GM19324 (cell line): ENCODE measurements at regions not wholly inside any gene's neighbourhood (a gene's known extent, or its start where the extent isn't known, plus 50 kb on each side); places are given as distances from the start of the nearest gene placed in this dataset.
"Not testable (repeated sequence)": the region's sequence is repeated elsewhere in the genome, so short reads cannot be mapped to it uniquely, and the experiment has no call there.

Experiments
- ATAC-seq: cut with Tn5 transposase; IDR thresholded peaks from one replicate; pipeline ENCODE4 v1.9.1; 2021; ENCODE audit warnings: mild to moderate bottlenecking, moderate library complexity; ENCODE audit not compliant: unreplicated experiment, low FRiP score

DNA sequence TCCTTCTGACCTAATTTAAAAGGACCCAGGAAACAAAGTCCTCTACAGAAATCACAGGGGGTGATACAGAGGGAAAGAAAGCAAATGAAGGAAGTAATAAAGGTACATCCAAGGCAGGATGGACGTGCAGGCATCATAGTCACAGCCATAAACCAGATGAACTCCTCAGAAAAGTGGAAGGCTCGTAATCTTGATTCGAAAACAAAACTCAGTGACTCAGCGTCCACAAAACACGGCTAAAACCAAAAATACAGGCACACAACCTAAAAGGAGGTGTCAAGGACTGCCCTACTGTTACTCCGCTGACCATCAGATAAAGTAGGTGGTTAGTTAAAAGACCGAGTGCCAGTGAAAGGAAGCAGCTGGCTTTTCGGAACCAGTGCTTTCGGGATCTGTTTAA is 81.5 kb downstream of the TRIM69 start:
- not testable (repeated sequence) for ATAC-seq

DNA sequence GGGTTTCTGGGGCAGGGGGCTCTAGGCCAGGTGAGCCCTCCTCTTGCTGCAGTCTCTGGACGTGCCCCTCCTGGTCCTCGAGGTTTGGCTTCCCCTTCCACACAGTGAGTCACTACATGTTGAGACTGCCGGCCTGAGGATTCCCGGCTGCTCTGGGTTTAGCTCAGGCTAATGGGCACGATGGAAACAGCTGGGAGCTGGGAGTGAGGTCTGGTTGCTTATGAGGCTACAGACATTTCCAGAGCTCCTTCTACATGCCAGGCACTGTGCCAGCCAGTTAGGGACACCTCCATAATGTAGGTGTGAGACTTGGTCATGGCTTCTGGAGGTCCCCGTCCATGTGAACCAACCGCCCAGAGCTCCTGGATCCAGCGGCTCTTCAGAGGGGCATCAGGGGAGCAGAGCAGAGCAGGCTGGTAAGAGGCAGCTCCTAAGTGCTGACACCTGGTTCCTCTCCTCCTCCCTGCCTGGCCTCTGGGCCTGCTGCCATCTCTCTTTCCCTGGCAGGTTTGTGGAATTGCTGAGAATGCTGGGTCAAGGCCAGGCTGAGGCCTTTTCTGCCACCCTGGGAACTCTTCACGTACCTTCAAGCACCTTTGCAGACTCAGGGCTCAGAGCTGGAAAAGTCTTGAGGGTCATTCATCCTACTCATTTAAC is 83.1 kb downstream of the TRIM69 start:
- ATAC-seq = not testable (repeated sequence)

DNA sequence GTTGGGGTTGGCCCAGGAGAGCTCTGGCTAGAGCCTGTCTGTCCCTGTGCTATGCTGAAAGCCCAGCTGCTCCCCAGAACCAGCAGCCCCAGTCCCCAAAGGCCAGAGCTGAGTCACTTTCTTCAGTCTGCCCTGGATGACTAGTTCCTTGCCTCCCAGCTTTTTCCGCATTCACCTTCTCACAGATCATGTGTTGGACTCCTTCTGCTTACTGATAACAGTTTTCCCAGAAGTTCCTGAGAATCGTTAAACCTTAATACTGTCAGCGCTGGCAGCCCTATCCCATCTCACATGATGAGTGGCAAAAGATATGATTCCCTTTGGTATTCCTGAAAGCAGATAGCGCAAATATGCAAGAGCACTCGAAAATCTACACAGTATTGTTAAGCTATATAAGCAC is 84.2 kb downstream of the TRIM69 start:
- ATAC-seq = not testable (repeated sequence)

DNA sequence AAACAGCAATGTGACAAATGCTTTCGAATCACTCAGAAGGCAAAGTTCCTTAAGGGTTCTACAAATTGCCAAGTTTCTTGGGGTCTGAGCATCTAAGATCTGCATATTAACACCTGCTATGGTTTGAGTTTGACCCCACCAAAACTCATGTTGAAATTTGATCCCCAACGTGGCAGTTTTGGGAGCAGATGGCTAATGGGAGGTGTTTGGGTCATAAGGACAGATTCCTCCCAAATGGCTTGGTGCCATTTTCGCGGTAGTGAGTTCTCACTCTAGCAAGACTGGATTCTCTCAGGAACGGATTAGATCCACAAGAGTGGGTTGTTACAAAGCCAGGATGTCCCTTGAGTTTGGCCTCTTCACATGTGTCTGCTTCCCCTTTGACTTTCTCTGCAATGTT is 84.6 kb downstream of the TRIM69 start:
- not testable (repeated sequence) for ATAC-seq

DNA sequence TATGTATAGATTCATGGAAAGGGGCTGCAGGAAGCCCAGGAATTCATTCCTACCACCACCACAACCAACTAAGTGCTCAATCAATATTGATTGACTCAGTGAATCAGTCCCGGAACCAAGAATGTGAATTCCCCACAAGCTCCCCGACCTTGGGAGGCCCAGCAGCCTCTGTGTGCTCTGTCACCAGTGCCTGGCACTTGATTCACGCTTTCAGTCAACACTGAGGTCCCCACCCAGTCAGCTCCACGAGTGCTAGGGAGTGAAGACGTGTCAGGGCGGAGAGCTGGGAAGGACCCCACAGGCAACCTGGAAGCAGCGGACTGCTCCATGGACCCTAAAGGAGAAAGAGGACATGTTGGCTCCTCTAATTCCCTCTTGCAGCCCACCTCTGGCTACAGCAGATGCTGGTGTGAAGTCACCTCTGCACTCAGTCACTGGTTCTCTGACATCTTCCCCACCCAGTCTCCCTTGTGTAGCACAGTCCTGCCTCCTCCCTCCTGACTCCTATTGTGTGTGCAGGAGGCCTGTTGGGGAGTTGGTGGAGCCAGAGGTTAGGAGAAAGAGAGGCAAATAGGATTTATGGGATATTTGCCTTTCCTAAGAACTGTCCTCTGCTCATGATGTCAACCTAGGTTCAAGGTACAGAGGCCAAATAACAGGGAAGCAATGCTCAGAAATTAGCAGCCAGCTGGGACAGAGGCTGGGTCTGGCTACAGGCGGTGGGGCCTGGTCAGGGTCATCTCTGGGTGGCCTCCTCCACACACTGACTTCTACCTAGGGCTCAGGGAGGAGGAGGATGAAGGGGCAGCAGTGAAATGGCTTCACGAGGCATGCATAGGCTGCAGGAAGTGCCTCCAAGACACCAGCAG is 88.2 kb downstream of the TRIM69 start:
- ATAC-seq = not testable (repeated sequence)

DNA sequence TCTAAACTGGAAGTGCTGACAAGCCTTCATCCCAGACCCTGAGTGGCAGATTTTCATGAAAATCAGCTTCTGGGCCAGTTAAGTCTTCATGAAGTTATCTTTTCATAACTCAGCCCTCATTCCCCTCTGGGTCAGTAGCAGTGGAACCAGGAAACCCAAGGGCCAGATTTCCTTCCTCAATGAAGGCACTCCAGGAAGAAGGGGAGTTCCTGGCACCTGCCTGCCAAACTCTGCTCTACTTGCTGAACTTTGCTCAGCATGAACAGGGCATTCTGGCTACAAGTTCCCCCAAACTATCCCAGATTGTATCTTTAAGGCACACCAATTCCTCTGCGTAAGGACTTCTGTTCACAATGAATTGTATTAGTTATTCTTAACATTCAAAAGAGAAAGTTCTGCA is 90.3 kb downstream of the TRIM69 start:
- not testable (repeated sequence) for ATAC-seq

DNA sequence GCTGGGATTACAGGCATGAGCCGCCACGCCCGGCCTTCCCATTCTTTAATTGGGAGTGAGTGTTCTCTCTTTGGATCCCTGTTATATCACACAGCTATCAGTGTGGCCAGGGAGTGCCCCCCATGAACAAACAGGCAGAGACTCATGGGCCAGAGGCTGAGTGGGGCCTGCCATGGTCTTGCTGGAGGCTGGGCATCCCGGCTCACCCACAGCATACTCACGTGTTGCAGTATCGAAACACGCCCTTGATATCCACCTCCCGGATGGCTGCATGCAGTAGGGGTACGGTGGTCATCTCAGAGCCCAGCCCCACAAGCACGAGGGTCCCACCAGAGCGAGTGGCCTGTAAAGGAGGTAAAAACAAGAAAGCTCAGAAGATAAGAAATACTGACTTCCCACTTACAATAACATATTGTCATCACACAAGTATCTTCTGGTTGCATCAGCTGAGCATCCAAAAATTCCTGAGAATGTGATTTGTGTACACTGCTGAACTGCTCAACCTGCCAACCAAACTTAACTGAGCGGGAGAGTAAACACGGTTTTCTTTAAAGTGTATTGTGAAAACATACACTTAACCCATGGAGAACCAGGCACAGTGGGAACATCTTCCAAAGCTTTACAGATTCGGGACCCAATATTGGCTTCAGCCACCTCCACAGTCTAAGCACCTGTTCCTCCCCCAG is 92.0 kb downstream of the TRIM69 start:
- not testable (repeated sequence) for ATAC-seq

DNA sequence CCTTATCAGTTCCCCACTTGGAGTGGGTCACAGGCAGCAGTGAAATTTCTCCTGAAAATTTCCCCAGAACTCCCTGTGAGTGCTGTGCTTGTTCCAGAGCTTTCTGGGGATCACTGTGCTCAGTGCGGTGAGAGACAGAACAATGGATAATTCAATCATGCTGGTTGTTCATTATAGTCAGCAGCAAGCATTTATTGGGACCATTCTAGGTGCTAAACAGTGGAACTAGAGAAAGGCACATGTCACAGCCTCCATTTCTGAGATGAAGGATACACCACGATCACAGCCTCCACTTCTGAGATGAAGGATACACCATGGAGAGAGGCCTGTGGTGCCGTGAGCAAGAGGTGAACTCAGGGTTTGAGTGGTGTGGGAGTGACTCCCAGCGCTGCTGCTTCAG is 92.8 kb downstream of the TRIM69 start:
- not testable (repeated sequence) for ATAC-seq

DNA sequence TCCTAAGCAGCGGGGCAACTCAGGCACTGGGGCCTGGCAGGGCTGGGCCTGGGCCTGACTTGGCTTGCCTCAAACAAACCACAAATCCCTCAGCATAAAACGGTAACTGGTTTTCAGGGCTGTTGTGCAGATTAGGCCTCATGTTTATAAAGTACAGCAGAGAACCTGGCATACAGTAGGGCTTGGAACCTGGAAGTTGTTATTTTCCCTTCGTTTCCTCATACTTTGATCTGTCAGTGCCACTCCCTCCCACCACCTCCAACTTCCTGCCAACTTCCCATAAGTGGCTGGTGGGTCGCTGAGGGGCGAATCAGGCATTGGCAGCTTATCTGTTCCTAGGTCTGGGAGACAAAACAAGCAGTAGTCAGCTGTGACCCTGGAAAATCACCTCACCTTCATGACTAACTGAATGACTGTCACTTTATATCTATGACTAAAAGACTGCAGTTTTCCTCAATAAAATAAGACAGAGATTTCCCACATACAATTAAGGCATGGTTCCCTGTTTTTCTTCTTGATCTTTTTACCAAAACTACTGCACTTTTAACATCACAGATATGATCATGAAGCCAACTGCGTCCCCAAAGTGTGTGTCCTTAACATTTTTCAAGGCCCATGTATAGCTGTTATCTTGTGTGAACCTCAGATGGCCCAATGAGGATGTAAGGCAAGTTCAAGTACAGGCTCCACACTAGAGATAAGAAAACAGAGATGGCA is 94.5 kb downstream of the TRIM69 start:
- not testable (repeated sequence) for ATAC-seq

DNA sequence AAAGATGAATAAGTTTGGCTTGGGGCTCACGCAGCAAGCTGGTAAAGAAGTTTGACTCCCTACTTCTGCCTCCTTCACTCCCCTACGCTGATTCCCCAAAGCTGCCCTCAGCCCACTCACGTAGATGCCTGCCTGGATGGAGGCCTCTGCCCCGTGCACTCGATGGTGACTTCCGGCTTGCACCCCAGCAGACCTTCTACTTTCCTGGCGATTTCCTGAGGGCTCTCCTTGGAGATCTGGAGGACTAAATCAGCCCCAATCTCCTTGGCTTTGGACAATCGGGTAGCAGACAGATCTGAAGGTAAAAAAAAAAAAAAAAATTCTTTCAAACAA is 95.0 kb downstream of the TRIM69 start:
- not testable (repeated sequence) for ATAC-seq

DNA sequence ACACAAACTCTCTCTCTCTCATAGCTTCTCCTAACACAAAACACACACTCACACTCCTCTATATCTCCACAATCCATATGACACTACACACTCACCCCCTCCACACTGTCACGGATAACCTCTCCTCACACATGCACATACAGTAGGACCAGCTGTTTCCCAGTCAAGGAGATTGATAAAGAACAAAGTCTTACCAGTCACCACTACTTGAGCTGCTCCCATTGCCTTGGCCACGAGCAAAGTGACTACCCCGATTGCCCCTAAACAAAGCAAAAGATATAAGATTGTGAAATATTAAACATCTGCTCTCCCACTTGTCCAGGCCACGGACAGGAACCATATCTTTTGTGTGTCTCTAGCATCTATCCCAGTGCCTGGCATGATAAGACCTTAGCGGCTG is 95.8 kb downstream of the TRIM69 start:
- not testable (repeated sequence) for ATAC-seq

DNA sequence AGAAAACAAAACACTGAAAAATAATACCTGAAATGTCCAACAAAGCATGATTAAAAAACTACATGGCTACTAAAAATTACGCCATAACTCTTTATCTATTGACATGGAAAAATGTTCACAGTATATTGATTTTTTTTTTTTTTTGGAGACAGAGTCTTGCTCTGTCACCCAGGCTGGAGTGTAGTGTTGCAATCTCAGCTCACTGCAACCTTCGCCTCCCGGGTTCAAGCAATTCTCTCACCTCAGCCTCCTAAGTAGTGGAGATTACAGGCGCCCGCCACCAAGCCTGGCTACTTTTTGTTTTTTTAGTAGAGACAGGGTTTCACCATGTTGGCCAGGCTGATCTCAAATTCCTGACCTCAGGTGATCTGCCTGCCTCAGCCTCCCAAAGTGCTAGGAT is 96.8 kb downstream of the TRIM69 start:
- ATAC-seq = not testable (repeated sequence)

DNA sequence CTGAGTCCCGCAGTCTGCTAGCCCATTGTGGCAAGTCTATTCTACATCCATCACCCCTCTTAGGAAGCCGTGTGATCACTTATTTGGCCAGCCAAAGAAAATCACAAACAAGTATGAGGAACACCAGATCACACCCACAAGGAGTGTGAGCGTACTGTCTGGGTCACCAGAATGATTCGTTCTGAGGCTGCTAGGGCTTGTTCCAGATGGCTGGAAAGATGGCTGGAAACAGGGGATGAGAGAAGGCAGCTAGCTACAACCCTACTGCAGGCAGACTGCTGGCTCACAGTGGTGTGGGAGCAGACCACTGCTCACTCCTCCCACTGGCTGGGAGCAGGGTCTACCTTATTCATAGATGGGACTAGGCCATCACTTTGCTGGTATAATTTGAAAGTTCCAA is 97.4 kb downstream of the TRIM69 start:
- ATAC-seq = not testable (repeated sequence)

DNA sequence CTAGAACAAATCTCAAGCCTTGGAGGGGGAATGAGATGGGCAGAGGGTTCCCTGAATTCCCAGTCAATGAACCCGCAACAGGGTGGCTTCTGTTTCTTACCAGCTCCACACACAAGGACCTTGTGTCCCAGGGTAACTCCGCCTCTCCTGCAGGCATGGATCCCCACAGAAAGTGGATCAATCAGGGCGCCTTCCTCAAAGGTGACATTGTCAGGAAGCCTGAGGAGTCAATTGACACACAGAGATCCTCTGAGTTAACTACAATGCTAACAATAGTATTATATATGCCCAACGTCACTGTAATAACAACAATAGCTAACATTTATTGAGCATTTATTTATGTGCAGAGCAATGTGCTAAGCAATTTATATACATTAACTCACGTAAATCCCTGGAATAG is 98.8 kb downstream of the TRIM69 start:
- ATAC-seq = not testable (repeated sequence)

DNA sequence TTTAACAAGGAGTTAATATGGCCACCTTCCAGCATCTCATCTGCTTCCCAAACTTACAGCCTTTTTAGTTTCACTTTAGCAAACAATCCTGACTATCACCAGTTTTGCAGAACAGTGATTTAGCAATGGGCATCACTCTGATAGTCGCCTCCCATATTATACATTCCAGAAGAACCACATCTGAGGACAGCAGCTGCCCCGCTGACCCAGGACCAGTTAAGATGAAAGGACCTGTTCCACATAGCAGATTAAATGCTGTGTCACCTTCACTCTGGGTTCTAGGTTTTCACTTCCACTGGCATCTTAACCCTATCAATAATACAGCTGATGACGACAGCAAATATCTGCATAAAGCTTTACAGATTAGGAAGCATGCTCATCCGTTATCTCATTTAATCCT is 99.8 kb downstream of the TRIM69 start:
- no peak for ATAC-seq

DNA sequence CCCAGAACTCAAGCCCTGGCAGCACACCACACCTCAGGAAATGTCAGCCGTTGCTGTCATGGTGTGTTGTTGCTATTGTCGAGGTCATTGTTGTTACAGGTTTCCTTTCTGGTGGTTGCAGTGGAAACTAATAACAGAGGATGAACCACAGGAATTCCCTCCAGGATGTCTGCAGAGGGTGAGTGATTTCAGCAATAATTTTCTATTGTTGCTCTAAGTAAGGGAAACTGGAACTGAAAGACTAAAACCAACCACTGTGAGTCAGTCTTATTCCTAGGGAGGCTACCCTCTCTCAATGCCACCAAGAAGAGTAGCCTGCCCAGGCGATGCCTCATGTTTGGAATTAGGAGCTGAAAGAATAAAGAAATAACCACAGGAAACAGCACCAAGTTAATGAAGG is 102.6 kb downstream of the TRIM69 start:
- not testable (repeated sequence) for ATAC-seq

DNA sequence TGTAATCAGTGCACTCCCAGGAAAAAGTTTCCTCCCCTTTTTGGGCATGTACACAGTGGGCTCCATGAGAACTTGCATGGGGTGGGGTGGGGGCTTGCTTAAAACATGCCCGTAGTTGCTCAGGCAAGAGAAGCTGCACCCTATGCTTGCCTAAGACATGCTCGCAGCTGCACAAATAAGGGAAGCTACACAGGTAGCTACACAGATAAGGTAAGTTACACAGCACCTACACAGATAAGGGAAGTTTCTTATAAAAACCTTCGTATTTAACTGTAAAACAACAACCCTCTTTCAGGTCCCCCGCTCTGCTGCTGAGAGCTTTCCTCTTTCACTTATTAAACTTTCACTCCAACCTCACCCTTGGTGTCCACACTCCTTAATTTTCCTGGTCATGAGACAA is 105.4 kb downstream of the TRIM69 start:
- not testable (repeated sequence) for ATAC-seq

DNA sequence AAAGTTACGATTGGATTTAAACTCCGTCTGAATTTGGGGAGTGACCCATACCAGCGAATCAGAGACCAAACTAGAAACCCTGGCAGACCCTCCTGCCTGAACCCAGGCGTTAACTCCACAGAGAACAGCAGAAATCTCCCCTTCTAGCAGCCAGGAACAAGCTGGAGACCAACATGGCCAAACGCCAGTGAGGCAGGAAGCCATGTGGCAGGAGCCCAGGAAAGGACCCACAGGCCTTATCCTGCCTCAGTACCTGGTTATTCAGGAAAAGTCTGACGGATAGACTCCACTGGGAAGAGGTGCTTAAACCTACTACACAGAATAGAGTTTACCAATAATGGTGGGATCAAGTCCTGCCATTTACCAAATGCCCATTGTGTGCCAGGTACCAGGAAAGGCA is 106.6 kb downstream of the TRIM69 start:
- ATAC-seq = not testable (repeated sequence)

DNA sequence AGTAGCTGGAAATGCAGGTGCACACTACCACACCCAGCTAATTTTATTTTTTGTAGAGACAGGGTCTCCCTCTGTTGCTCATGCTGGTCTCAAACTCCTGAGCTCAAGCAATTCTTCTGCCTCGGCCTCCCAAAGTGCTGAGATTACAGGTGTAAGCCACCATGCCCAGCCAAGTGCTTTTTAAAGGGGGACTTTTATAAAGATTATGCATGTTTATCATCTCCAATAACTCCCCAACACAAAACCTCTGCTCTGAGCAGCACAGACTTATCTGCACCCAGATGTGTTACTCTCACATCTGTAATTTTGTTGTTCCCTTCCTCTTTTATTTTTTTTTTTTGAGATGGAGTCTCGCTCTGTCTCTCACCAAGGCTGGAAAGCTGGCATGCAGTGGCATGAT is 108.6 kb downstream of the TRIM69 start:
- not testable (repeated sequence) for ATAC-seq

DNA sequence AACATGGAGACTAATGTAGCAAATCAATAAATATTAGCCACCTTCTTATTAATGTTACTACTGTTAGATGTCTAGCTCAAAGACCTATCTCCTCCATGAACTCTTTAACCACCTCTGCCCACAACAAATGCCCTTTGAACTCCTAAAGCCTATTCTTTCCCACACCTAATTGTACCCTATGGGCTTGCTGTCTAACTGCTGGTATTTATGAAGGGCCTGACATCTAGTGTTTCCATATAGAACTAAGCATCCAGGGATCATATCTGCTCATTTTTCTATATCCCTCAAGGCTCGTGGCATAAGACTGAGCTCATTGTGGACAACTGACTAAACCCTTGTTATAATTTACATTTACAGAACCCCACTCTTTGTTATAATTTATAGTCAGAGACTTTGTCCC is 109.8 kb downstream of the TRIM69 start:
- ATAC-seq = not testable (repeated sequence)

DNA sequence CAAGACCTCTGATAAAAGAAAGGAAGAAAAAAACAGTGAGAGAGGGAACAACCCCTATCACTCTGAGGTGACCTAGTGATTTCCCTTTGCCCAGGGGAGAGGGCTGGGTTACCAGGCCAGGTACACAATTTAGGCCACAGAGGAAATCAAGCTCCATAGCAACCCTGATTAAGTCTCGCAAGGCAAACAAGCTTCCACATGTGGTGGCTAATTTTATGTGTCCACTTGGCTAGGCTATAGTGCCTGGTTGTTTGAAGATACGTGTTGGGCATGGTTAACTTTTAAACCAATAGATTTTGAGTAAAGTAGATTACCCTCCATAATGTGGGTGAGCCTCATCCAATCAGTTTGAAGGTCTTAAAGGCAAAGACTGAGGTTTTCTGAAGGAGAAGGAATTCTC is 108.9 kb upstream of the TERB2 start:
- ATAC-seq = not testable (repeated sequence)
